Activated CD8-positive, alpha-beta memory T cell treated with anti-CD3 and anti-CD28 coated beads for 36 hours (primary cell): ENCODE measurements at regions not wholly inside any gene's neighbourhood (a gene's known extent, or its start where the extent isn't known, plus 50 kb on each side); places are given as distances from the start of the nearest gene placed in this dataset.
"Not testable (repeated sequence)": the region's sequence is repeated elsewhere in the genome, so short reads cannot be mapped to it uniquely, and the experiment has no call there.

ENCODE experiments used
- CTCF ChIA-PET: fragments of 350-600 bp; sonication (Branson Sonifier 250); formaldehyde crosslinking; loops from one replicate; lab custom pipeline; 2021; ENCODE audit warnings: antibody characterized with exemption; lab: Charles Lee
- POLR2A ChIA-PET: fragments of 350-600 bp; sonication (Branson Sonifier 250); formaldehyde crosslinking; loops from one replicate; lab custom pipeline; 2021; ENCODE audit warnings: antibody characterized with exemption; lab: Charles Lee

GRCh38 chr4:177974461-177974860, 532.2 kb upstream of the AGA start:
- ChIA-PET CTCF (no interaction called here), POLR2A (no interaction called here)

GRCh38 chr4:177975315-177975987, 533.2 kb upstream of the AGA start:
- ChIA-PET CTCF (no interaction called here), POLR2A (no interaction called here)

GRCh38 chr4:177986236-177986635, 544.0 kb upstream of the AGA start:
- CTCF ChIA-PET: no interaction called here
- POLR2A ChIA-PET: no interaction called here

GRCh38 chr4:177987896-177988295, 545.7 kb upstream of the AGA start:
- POLR2A ChIA-PET: no interaction called here
- CTCF ChIA-PET: no interaction called here

DNA sequence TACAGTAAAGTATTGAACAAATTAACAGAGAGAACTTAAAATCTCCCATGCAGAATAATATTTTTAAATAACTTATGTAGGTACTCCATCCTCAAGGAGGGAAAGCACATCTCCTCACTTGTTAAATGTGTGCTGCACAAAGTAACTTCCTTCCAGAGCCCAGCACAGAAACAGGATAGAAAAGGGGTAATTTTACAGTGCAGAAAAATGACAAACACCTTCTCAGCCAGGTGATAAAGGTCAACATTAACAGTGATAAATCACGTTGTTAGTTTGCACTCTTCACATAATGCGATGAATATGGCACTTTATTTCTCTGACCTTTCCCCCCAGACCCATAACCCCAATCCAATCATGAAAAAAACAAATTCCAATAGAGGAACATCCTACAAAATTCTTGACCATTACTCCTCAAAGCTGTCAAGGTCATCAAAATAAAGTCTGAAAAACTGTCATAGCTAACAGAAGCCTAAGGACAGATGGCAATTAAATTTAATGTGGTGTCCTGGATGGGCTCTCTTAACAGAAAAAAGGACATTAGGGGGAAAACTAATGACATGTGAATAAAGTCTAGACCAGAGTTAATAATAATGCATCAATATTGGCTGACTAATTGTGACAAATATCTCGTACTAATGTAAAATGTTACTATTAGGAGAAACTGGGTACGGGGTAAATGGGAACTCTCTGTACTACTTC, 547.4 kb upstream of the AGA start:
- ChIA-PET CTCF (no interaction called here), POLR2A (no interaction called here)

GRCh38 chr4:178003098-178003657, 560.9 kb upstream of the AGA start:
- ChIA-PET CTCF (no interaction called here), POLR2A (no interaction called here)

GRCh38 chr4:178010596-178010995, 568.4 kb upstream of the AGA start:
- POLR2A ChIA-PET: no interaction called here
- CTCF ChIA-PET: no interaction called here

GRCh38 chr4:178015046-178015445, 572.8 kb upstream of the AGA start:
- POLR2A ChIA-PET, CTCF ChIA-PET: not testable (repeated sequence)

- POLR2A ChIA-PET: no interaction called here
- CTCF ChIA-PET: no interaction called here
Measured at GRCh38 chr4:178026999-178027398, 584.8 kb upstream of the AGA start.

DNA sequence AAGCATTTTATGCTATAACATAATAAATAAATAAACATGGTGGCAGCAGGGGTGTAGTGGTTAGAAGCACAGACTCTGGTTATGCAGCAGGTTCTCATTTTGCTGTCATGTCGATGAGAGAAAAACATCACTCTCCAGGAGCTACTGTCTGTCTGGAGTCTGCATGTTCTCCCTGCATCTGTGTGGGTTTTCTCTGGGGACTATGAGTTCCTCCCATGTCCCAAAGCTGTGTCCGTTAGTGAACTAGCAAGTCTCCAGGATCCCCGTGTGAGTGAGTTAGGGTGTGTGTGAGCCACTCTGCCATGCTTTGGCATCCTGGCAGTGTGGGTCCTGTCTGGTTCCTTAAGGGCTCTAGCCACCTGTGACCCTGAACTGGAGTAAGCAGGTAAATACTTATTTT, 585.6 kb upstream of the AGA start:
- ChIA-PET POLR2A (no interaction called here), CTCF (no interaction called here)

- POLR2A ChIA-PET: no interaction called here
- CTCF ChIA-PET: no interaction called here
Measured at GRCh38 chr4:178028481-178028880, 586.2 kb upstream of the AGA start.

DNA sequence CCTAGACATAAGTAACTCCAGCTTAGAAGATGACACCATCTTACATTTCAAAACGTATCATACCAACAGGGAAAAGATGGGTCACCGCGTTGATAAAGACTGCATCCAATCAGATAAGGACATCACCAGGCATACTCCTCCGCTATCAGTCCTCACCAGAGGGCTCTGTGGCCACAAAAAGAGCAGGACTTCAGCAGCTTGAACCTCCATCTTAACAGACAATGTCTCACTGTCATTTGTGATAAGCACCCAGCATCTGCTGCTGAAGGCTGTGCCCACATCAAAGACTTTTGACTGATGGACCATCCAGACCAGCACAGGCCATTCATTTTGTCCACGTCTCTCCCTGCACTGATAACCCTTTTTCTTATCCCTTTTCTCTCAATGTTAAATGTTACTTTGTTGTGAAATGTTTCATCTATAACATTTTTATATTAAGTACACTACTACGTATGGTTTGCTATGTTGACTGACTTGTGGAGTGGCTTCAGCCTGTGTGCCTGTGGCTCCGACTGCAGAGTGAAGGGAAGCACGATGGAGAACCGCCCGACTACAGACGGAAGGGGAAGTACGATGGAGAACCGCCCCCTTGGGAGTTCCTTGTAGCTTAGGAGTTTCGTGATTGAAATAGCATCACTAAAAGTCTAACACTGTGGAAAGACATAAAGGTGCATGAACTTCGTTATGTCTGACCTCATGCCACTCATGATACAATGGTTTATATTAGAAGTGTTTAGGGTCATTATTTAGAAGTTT, 595.4 kb upstream of the AGA start:
- ChIA-PET POLR2A (no interaction called here), CTCF (no interaction called here)

DNA sequence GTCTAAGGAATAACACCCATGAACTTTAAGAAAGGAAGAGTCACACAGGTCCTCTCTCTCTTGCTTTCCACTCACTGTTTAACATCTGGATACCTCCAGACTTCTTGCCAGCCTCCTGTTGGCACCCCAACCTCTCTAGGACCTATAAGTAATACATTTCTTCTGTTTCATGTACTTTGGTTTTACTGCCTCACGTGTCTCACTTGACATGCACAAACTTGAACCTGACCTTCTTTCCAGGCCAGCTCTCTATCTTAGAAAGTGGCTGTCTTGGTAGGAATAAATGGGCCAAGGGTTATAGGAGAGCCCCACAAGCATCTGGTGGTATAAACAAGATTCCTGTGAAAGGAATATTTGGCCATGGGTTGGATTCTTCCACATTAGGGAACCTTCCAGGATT, 614.8 kb upstream of the AGA start:
- POLR2A ChIA-PET: no interaction called here
- CTCF ChIA-PET: no interaction called here

GRCh38 chr4:178063568-178063967, 621.3 kb upstream of the AGA start:
- POLR2A ChIA-PET: no interaction called here
- CTCF ChIA-PET: no interaction called here

DNA sequence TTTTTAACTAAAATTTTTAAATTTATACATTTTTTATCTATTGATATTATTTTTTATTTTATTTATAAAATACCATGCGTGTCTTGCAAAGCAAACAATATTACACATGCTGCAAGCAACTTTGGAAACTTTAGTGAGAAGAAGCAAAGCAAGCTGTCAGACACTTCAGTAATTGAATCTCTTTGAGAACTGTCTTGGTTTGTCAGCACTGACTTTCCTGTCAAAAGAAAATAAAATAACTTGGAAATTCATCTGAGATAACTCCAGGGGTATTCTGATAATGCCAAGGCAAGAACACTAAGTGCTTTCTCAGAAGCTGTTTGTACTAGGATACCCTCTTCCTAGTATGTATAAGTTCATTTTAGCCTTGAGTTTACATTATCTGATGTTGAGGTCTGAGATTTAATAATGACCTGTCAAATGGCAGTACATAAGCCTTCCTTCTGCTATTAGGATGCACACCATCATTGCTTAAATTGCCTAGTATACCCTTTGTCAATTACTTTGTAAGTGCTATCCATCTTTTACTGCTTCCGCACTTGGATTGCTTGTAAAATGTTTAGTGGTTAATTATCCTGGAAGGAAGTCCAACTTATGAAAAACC, 624.2 kb upstream of the AGA start:
- POLR2A ChIA-PET: no interaction called here
- CTCF ChIA-PET: no interaction called here

GRCh38 chr4:178068136-178068535, 625.9 kb upstream of the AGA start:
- ChIA-PET CTCF (no interaction called here), POLR2A (no interaction called here)

- ChIA-PET POLR2A (no interaction called here), CTCF (no interaction called here)
Measured at GRCh38 chr4:178070163-178070562, 627.9 kb upstream of the AGA start.

- CTCF ChIA-PET: no interaction called here
- POLR2A ChIA-PET: no interaction called here
Measured at GRCh38 chr4:178080312-178080711, 638.1 kb upstream of the AGA start.

DNA sequence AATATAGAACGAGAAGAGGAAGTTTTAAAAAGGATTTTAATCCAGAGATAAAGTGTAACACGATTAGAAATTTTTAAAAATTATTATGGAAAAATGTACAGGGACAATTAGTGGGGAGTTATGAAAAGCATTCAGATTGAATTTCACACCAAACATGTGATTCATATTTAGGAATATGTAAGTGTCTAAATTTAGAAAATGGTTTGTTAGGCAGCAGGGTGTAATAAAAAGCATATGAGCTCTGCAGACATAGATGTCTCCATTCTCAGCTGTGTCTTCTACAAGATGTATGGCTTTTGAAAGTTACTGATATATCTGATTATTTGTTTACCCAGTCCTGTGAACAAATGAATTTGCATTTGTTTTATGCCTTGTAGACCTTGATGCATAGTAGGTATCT, 638.9 kb upstream of the AGA start:
- POLR2A ChIA-PET: no interaction called here
- CTCF ChIA-PET: no interaction called here

- ChIA-PET POLR2A (no interaction called here), CTCF (interaction anchor here (0.6 kb wide), 1 partner anchor 1059 kb away, joined by 3 read pairs; no protein-coding TSS in a partner anchor)
Measured at GRCh38 chr4:178081896-178082295, 639.7 kb upstream of the AGA start.
